GM18505 (cell line): ENCODE measurements at regions not wholly inside any gene's neighbourhood (a gene's known extent, or its start where the extent isn't known, plus 50 kb on each side); places are given as distances from the start of the nearest gene placed in this dataset.
"Not testable (repeated sequence)": the region's sequence is repeated elsewhere in the genome, so short reads cannot be mapped to it uniquely, and the experiment has no call there.

Experiments used
- ATAC-seq: cut with Tn5 transposase; IDR thresholded peaks from one replicate; pipeline ENCODE4 v1.9.1; 2021; ENCODE audit not compliant: unreplicated experiment

DNA sequence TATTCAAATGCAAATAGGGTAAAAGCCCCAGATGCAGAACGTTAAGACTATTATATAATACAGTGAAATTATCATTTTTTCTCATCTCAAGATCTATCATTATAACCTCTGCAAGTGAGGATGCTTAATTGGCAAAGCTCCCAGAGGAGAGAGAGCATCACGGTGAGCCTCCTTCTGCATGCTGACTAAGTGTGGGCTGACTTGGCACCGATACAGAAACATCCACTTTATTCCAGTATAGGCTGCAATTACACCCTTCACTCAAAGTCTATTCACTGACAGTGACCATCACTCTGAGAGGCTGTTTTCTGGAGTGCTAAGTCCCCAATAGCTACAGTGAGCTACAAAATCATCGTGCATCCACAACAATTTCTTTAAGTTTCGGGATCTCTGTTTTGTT lies 171.1 kb upstream of the NBPF9 start:
- not testable (repeated sequence) for ATAC-seq

GRCh38 chr1:149275802-149276201 lies 172.5 kb upstream of the NBPF9 start:
- ATAC-seq: not testable (repeated sequence)

GRCh38 chr1:149276496-149276895 lies 173.1 kb upstream of the NBPF9 start:
- ATAC-seq: not testable (repeated sequence)

DNA sequence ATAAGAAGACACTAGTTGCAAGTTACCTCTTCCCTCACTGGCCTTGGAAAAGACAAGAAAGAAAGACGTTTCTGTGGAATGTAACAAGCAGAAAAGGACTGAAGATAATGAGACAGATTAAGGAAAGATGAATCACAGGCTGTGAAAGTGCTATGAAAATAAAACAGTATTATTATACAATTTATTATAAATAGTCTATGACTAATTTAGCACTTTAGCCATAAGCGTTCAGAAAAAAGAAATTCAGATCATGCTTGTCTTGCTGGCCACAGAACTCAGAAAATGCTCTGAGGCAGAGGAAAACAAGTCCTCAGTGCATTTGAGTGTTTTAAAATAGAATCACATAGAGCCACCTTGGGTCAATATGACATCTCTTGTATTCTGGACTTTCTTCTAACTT lies 174.8 kb upstream of the NBPF9 start:
- ATAC-seq: not testable (repeated sequence)

DNA sequence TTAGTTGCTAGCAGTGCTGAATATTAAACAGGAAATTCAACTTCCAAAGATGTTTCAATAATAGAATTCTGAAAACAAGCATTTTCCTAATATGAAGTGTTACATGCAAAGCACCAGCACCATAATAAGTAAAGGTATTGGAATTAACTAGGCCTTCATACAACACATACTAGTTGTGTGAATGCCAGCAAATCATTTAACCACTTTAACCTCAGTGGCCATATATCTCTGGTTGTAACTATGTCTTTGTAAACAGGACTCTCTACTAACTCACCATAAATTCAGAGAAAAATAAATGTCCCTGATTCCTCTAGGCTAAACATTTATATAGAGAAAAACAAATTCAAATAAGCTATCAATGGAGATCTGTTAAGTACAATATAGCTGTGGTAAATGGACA lies 175.7 kb upstream of the NBPF9 start:
- ATAC-seq: not testable (repeated sequence)

GRCh38 chr1:149279512-149279911 lies 176.2 kb upstream of the NBPF9 start:
- not testable (repeated sequence) for ATAC-seq

GRCh38 chr1:149284773-149285172 lies 181.4 kb upstream of the NBPF9 start:
- not testable (repeated sequence) for ATAC-seq

- not testable (repeated sequence) for ATAC-seq
Observed at GRCh38 chr1:149285205-149285604, 181.9 kb upstream of the NBPF9 start.

GRCh38 chr1:149285638-149286037 lies 182.3 kb upstream of the NBPF9 start:
- not testable (repeated sequence) for ATAC-seq

- ATAC-seq: not testable (repeated sequence)
Observed at GRCh38 chr1:149288580-149288979, 185.2 kb upstream of the NBPF9 start.

DNA sequence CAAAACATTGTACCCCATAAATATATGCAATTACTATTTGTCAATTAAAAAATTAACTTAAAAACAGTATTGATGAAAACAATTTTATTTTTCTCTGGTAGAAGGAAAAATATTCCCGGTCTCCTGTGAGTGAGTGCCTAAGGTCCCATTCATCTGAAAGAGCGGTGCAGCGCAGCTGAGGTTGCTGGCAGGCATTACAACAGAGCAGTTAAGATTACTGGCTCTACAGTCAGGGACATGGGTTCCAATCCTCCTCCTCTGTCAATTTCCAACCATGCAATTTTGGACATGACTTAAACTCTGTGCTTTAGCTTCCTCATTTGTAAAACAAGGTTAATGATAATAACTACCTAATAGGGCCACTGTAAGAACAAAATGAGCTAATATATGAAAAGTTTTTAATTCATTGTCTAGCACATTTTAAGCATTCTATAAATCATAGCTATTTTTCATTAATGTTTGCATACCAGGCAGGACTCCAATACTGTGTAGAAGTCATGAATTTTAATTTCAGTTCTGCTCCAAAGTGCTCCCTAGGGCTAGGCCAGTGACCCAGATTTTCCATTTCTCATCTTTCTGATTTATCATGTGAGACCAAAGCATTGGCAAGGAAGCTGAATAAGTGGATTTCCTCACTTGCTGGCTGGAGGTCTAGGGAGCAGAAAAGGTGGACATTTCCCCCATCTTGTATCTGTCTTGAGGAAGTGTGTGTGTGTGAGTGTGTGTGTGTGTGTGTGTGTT lies 174.2 kb upstream of the NBPF19 start:
- ATAC-seq: not testable (repeated sequence)

DNA sequence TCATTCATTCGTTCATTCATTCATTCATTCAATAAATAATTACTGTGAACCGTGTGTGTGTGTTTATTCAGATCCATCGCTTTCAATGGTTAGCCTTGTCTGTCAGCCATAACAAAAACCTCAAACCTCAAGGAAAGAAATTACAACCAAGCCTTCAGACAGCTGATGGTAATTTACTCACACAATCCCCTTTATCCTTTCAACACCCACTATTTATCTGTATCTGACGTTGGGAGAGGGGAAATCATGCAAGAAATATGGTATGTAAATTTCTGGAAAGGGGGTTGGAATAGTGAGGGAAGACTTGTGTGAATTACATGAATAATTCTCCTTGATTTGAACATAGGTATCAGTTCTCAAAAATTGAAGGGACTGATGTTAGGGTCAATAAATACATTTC lies 173.6 kb upstream of the NBPF19 start:
- ATAC-seq: not testable (repeated sequence)

GRCh38 chr1:149304796-149305195 lies 170.0 kb upstream of the NBPF19 start:
- ATAC-seq: not testable (repeated sequence)

DNA sequence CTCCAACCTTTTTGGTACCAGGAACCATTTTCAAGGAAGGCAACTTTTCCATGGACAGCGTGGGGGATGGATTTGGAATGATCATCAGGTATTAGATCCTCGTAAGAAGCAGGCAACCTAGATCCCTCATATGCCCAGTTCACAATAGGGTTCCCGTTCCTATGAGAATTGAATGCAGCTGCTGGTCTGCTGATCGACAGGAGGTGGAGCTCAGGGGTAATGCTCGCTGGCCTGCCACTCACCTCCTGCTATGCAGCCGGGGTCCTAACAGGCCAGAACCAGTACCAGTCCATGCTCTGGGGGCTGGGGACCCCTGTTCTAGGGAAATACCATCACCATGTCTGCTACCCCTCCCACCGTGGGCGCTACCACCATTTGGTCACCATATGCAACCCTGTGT lies 167.2 kb upstream of the NBPF19 start:
- not testable (repeated sequence) for ATAC-seq

- ATAC-seq: not testable (repeated sequence)
Observed at GRCh38 chr1:149314921-149315320, 159.9 kb upstream of the NBPF19 start.

DNA sequence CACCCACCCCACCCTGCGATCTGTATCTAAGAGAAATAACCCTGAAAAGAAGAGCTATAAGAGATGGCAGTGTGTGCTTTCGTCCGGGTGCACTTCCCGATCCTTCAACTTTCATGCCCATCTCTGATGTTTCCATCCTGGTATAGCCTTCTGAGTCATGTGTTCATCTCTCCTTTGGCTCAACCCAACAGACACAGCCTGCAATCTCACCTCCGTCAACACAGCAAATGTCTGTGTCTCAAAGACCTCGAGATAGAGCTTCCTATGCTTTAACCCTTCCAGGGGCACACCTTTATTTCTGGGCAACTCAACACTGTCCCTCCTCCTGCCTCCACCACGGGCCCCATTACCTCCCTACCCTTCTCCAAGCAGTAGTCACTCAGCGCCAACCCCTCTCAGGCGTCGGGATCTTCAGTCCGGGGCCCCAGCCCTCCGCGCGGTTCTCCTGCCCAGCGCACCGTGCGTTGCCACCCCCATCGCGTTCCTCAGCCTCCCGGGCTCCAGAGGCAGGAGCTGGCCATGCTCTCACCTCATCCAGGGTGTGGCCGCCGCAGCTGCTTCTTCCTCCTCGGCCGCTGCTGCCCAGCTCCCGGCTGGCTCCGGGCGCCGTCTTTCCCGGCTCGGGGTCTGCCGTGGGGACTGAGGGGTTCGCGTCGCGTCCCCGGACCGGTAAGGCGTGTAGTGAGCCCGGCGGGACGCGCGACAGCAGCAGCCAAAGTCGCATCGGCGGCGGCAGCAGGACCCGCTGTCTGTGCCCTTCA lies 153.7 kb upstream of the NBPF19 start:
- not testable (repeated sequence) for ATAC-seq

DNA sequence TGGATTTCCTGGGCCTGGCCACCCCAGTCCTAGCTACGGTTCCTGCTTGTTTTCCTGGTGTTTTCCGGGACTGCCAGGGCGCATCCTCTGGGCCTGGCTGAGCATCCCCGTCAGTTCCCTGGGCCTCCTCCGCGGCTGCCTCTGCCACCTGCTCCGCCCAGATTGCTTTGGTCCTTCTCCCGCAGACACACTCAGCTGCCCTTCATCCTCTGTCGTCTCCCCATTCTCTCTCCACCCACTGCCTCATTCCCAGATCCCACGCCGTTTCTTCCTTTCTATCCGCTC lies 153.2 kb upstream of the NBPF19 start:
- not testable (repeated sequence) for ATAC-seq

GRCh38 chr1:149330081-149330335 lies 144.8 kb upstream of the NBPF19 start:
- ATAC-seq: not testable (repeated sequence)

DNA sequence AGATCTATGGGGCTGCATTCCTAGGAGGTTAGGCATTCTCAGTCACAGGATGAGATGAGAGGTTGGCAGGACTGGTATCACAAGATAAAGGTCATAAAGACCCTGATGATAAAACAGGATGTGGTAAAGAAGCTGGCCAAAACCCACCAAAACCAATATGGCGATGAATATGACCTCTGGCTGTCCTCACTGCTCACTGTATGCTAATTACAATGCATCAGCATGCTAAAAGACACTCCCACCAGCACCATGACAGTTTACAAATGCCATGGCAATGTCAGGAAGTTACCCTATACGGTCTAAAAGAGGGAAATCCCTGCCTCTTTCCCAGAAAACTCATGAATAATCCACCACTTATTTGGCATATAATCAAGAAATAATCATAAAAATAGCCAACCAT lies 138.8 kb upstream of the NBPF19 start:
- ATAC-seq: not testable (repeated sequence)

- ATAC-seq: not testable (repeated sequence)
Observed at GRCh38 chr1:149338221-149338691, 136.6 kb upstream of the NBPF19 start.

GRCh38 chr1:149338698-149339097 lies 136.1 kb upstream of the NBPF19 start:
- not testable (repeated sequence) for ATAC-seq

GRCh38 chr1:149349448-149349847 lies 125.4 kb upstream of the NBPF19 start:
- ATAC-seq: not testable (repeated sequence)
